ENCODE measurements at regions not wholly inside any gene's neighbourhood (a gene's known extent, or its start where the extent isn't known, plus 50 kb on each side); places are given as distances from the start of the nearest gene placed in this dataset.

DNA sequence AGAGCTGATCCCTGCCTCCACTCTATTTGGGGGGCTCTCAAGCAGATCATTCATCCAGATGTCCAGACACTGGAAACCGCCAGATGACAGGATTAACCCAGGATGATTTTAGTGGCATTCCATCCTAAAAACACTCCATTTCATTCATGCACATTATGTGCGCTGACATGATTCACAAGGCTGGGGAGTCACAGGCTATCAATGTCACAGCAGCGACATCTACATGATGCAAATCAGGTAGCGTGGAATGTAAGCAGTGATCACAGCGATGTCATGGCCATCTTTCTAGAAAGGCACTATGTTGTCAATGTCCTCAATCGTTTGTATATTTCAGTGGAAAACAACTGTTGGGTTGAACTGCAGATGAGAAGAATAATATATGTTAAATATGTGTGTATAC lies 331.5 kb upstream of the MSX2 start:
- no peak for DNase-seq (ENCODE audit: low read depth)
- TF ChIP-seq, protein P1, sequence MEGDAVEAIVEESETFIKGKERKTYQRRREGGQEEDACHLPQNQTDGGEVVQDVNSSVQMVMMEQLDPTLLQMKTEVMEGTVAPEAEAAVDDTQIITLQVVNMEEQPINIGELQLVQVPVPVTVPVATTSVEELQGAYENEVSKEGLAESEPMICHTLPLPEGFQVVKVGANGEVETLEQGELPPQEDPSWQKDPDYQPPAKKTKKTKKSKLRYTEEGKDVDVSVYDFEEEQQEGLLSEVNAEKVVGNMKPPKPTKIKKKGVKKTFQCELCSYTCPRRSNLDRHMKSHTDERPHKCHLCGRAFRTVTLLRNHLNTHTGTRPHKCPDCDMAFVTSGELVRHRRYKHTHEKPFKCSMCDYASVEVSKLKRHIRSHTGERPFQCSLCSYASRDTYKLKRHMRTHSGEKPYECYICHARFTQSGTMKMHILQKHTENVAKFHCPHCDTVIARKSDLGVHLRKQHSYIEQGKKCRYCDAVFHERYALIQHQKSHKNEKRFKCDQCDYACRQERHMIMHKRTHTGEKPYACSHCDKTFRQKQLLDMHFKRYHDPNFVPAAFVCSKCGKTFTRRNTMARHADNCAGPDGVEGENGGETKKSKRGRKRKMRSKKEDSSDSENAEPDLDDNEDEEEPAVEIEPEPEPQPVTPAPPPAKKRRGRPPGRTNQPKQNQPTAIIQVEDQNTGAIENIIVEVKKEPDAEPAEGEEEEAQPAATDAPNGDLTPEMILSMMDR (conservative IDR thresholded peaks at IDR 0.05; ENCODE audit: control insufficient read depth, insufficient read depth, low read depth, low read length): no peak
- H3K4me3 ChIP-seq (ENCODE audit: control insufficient read depth, low read depth, low read length): no peak overlapping the region

DNA sequence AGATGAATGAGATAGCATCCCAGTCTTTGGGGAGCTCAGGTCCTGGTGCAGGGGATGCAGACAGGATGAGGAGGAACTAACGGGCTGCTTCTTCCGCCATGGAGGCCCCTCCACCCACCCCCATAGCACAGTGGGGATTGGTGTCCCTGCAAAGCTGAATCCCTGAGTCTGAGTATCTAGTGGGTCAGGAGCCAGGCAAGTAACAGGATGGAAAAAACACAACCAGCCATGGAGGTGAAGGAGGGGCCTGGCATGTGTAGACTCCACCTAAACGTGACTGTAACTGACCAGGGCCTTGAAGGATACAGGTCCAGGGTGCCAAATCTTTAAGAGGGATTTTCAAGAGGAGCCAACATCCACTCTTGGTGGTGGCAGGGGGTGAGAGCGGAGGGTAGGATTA lies 327.8 kb upstream of the MSX2 start:
- no peak for DNase-seq (ENCODE audit: low read depth)
- TF ChIP-seq, protein P1 (conservative IDR thresholded peaks at IDR 0.05; ENCODE audit: control insufficient read depth, insufficient read depth, low read depth, low read length): no peak

DNA sequence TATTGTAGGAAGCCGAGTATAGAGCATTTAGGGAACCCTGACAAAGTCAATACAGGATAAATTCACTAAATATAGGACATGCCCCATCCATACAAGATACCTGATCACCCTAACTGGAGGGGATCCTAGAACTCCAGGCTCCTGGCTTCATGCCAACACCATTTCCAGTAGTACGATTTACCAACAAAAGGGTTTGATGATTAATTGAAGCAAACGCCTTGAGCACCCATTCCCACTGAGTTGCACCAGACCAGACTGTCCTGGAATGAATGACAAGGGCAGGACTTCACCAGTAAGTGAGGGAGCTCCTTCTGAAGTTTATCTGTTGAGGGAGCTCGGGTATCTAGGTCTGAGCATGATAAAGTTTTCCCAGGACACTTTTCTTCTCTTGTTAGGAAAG lies 327.2 kb upstream of the MSX2 start:
- H3K4me3 ChIP-seq (ENCODE audit: control insufficient read depth, low read depth, low read length): no peak overlapping the region
- no peak for DNase-seq (ENCODE audit: low read depth)
- TF ChIP-seq, protein P1 (conservative IDR thresholded peaks at IDR 0.05; ENCODE audit: control insufficient read depth, insufficient read depth, low read depth, low read length): no peak

More for the DNA sequence above, 327.8 kb upstream of the MSX2 start:
- no peak overlapping the region for H3K4me3 ChIP-seq (ENCODE audit: control insufficient read depth, low read depth, low read length)

DNA sequence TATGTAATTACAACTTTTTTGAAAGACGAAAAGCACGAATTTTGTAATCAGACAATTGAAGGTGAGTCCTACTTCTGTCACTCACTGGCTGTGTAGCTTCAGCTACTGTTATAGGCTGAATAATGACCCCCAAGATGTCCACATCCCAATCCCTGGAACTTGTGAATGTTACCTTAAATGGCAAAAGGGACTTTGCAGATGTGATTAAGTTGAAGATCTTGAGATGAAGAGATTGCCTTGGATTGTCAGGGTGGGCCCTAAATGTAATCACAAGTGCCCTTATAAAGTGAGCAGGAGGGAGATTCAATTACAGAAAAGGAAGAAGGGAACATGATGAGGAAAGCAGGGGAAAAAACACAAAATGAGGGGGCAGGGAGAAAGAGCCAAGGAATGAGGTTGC lies 326.2 kb upstream of the MSX2 start:
- DNase-seq (ENCODE audit: low read depth): no peak
- TF ChIP-seq, protein P1 (conservative IDR thresholded peaks at IDR 0.05; ENCODE audit: control insufficient read depth, insufficient read depth, low read depth, low read length): no peak
- no peak overlapping the region for H3K4me3 ChIP-seq (ENCODE audit: control insufficient read depth, low read depth, low read length)

DNA sequence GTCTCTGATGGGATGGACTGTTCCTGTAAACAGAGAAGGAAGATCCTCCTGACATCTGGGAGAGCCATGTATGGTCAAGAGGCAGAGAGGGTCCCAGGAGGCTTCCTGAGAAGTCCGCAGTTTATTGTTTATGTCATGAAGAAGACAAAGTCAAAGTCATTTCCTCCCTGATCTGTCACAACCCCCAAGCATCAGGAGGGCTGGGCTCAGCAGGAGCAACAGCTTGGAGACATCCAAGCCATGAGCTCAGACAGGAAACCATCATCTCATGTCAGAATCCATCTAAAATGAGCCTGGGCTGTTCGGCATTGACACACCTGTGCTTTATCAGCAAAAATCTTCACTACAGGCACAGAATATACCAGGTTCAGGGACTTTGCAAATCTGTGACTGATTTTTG lies 325.0 kb upstream of the MSX2 start:
- TF ChIP-seq, protein P1 (conservative IDR thresholded peaks at IDR 0.05; ENCODE audit: control insufficient read depth, insufficient read depth, low read depth, low read length): no peak

DNA sequence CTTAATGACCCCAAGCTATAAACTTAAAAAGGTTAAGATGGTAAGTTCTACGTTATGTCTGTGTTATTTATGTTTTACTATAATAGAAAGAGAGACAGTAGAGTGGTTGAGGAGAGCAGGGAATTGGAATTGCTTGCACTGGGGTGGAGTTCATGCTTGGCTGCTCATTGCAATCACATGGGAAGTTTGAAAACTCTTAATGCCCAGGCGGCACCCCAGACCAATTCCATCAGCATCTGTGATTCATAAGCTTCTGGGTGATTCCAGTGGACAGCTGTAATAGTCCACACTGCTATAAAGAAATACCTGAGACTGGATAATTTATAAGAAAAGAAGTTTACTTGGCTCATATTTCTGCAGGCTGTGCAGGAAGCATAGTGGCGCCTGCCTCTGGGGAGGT lies 323.9 kb upstream of the MSX2 start:
- no peak for DNase-seq (ENCODE audit: low read depth)
- H3K4me3 ChIP-seq (ENCODE audit: control insufficient read depth, low read depth, low read length): no peak overlapping the region
- TF ChIP-seq, protein P1 (conservative IDR thresholded peaks at IDR 0.05; ENCODE audit: control insufficient read depth, insufficient read depth, low read depth, low read length): no peak

More for the DNA sequence above, 325.0 kb upstream of the MSX2 start:
- DNase-seq (ENCODE audit: low read depth): no peak
- no peak overlapping the region for H3K4me3 ChIP-seq (ENCODE audit: control insufficient read depth, low read depth, low read length)

DNA sequence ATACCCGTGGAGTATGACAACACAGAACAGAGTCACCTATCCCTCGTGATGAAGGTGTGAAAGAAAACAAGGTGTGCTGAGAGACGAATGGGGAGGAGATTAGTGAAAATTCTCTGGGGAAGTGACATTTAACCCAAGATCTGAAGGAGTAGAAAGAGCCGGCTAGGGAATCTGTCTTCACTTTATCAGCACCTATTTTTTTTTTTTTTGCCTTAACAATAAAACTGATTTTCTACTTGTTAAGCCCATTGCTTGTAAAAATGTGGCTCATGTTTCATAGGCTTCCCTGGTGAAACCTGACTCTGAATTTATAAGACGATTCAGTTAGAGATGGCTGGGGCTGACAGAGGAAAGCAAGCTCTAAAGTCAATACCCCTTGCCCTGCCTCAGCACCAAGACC lies 322.6 kb upstream of the MSX2 start:
- TF ChIP-seq, protein P1 (conservative IDR thresholded peaks at IDR 0.05; ENCODE audit: control insufficient read depth, insufficient read depth, low read depth, low read length): no peak
- DNase-seq (ENCODE audit: low read depth): no peak
- no peak overlapping the region for H3K4me3 ChIP-seq (ENCODE audit: control insufficient read depth, low read depth, low read length)

Measured in fibroblast of mammary gland (primary cell).